Keratinocyte (primary cell): ENCODE measurements at regions not wholly inside any gene's neighbourhood (a gene's known extent, or its start where the extent isn't known, plus 50 kb on each side); places are given as distances from the start of the nearest gene placed in this dataset.
"Not testable (repeated sequence)": the region's sequence is repeated elsewhere in the genome, so short reads cannot be mapped to it uniquely, and the experiment has no call there.

Source experiments
- DNase-seq: peaks from one replicate; pipeline ENCODE4 v3.0.0-alpha.2; 2011; ENCODE audit warnings: low read depth, missing footprints, low spot score
- FAIRE-seq: peaks from 2 replicates; lab custom pipeline; 2011; peaks lifted over from hg19 to GRCh38; lab: Jason Lieb, UNC
- H2AFZ ChIP-seq: 2 replicates; pipeline ENCODE4 v1.6.0; 2012; ENCODE audit warnings: low read length, control low read depth, inconsistent platforms; ENCODE audit not compliant: control insufficient read depth
- H3K27ac ChIP-seq: 2 replicates; pipeline ENCODE4 v1.5.1; 2011; ENCODE audit warnings: low read length; ENCODE audit not compliant: control insufficient read depth, insufficient read depth
- H3K27me3 ChIP-seq: 3 replicates; pipeline ENCODE4 v1.6.0; 2011; ENCODE audit warnings: low read length; ENCODE audit not compliant: control insufficient read depth, insufficient read depth; ENCODE audit errors: extremely low read depth
- H3K36me3 ChIP-seq, 2 experiments: 2 replicates in 1 of 2; 3 replicates in 1 of 2; pipeline ENCODE4 v1.5.1; 2011; ENCODE audit warnings: low read length in 2 of 2, mild to moderate bottlenecking in 1 of 2; ENCODE audit not compliant: control insufficient read depth in 2 of 2, insufficient read depth in 2 of 2; ENCODE audit errors: extremely low read depth in 1 of 2
- H3K4me1 ChIP-seq: 3 replicates; pipeline ENCODE4 v1.5.1; 2011; ENCODE audit warnings: low read length; ENCODE audit not compliant: control insufficient read depth, insufficient read depth; ENCODE audit errors: extremely low read depth
- H3K4me2 ChIP-seq: 3 replicates; pipeline ENCODE4 v1.6.0; 2011; ENCODE audit warnings: low read depth, low read length; ENCODE audit not compliant: control insufficient read depth, insufficient read depth; ENCODE audit errors: extremely low read depth
- H3K4me3 ChIP-seq, 3 experiments: fragments of 200-600 bp in 1 of 3; sonication (generic) in 1 of 3; 2 replicates in 2 of 3; 3 replicates in 1 of 3; pipeline ENCODE4 v1.5.1; 2011 to 2016; ENCODE audit warnings: low read length in 3 of 3, mild to moderate bottlenecking in 3 of 3, control low read depth in 2 of 3, inconsistent platforms in 1 of 3, low read depth in 1 of 3, mixed read lengths in 1 of 3, mixed run types in 1 of 3, moderate library complexity in 1 of 3; ENCODE audit not compliant: control insufficient read depth in 2 of 3, insufficient read depth in 2 of 3; ENCODE audit errors: extremely low read depth in 1 of 3
- H3K79me2 ChIP-seq: 2 replicates; pipeline ENCODE4 v1.6.0; 2012; ENCODE audit warnings: low read length; ENCODE audit not compliant: control insufficient read depth, insufficient read depth
- H3K9ac ChIP-seq: 3 replicates; pipeline ENCODE4 v1.6.0; 2011; ENCODE audit warnings: low read length; ENCODE audit not compliant: control insufficient read depth, insufficient read depth; ENCODE audit errors: extremely low read depth
- H3K9me1 ChIP-seq: 3 replicates; pipeline ENCODE4 v1.6.0; 2011; ENCODE audit warnings: low read length; ENCODE audit not compliant: control insufficient read depth, insufficient read depth; ENCODE audit errors: extremely low read depth
- H3K9me3 ChIP-seq: 2 replicates; pipeline ENCODE4 v1.5.1; 2012; ENCODE audit warnings: low read depth, low read length; ENCODE audit not compliant: control insufficient read depth
- H4K20me1 ChIP-seq: 3 replicates; pipeline ENCODE4 v1.6.0; 2011; ENCODE audit warnings: low read length; ENCODE audit not compliant: control insufficient read depth, insufficient read depth; ENCODE audit errors: extremely low read depth
- CTCF ChIP-seq, 3 experiments: IDR thresholded peaks in 1 of 3; conservative IDR thresholded peaks in 1 of 3; optimal IDR thresholded peaks in 1 of 3; 2 replicates in 2 of 3; 3 replicates in 1 of 3; pipeline versions ENCODE3 to v1.5.1; 2011; ENCODE audit warnings: low read length in 3 of 3, mild to moderate bottlenecking in 3 of 3, moderate library complexity in 2 of 3, control low read depth in 1 of 3, inconsistent platforms in 1 of 3; ENCODE audit not compliant: insufficient read depth in 2 of 3; ENCODE audit errors: extremely low read depth in 1 of 3
- EZH2 ChIP-seq: IDR thresholded peaks from one replicate; pipeline ENCODE4 v1.6.1; 2012; ENCODE audit warnings: inconsistent platforms, mild to moderate bottlenecking, low read length, moderate library complexity
- dilution Hi-C: fragments of 300-500 bp; cut with MboI; formaldehyde crosslinking; loops from one replicate; pipeline ENCODE4 v1.7.0; 2020; ENCODE audit warnings: low sequenced_read_pairs; ENCODE audit not compliant: extremely low pct_ligation_motif_present

DNA sequence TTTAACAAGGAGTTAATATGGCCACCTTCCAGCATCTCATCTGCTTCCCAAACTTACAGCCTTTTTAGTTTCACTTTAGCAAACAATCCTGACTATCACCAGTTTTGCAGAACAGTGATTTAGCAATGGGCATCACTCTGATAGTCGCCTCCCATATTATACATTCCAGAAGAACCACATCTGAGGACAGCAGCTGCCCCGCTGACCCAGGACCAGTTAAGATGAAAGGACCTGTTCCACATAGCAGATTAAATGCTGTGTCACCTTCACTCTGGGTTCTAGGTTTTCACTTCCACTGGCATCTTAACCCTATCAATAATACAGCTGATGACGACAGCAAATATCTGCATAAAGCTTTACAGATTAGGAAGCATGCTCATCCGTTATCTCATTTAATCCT is 99.8 kb downstream of the TRIM69 start:
- no peak for DNase-seq

DNA sequence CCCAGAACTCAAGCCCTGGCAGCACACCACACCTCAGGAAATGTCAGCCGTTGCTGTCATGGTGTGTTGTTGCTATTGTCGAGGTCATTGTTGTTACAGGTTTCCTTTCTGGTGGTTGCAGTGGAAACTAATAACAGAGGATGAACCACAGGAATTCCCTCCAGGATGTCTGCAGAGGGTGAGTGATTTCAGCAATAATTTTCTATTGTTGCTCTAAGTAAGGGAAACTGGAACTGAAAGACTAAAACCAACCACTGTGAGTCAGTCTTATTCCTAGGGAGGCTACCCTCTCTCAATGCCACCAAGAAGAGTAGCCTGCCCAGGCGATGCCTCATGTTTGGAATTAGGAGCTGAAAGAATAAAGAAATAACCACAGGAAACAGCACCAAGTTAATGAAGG is 102.6 kb downstream of the TRIM69 start:
- H3K4me2 ChIP-seq: peak overlapping the region; percentile 37
- DNase-seq (peak; percentile 28), FAIRE-seq (peak; percentile 98)
- H3K4me1 ChIP-seq, H3K79me2 ChIP-seq, H4K20me1 ChIP-seq, H3K36me3 ChIP-seq, dilution Hi-C loops, H3K27ac ChIP-seq, H3K4me3 ChIP-seq, H3K9me3 ChIP-seq, H3K27me3 ChIP-seq, H2AFZ ChIP-seq, H3K9me1 ChIP-seq, H3K9ac ChIP-seq: not testable (repeated sequence)

More for the DNA sequence above, 99.8 kb downstream of the TRIM69 start:
- no peak overlapping the region for H3K4me3 ChIP-seq
- H3K27me3 ChIP-seq: no peaks in the 10 kb centered on the region
- TF ChIP-seq CTCF (optimal IDR thresholded peaks at IDR 0.05 in 1 of 3, IDR thresholded peaks at IDR 0.05 in 1 of 3, conservative IDR thresholded peaks at IDR 0.05 in 1 of 3; ENCODE audit: extremely low read depth in 1 of 3, insufficient read depth in 2 of 3, low read length in 3 of 3): no peak
- no peak for TF ChIP-seq EZH2
- no peak overlapping the region for H3K4me2 ChIP-seq
- no peaks in the 10 kb centered on the region for H3K9me3 ChIP-seq
- peaks cover 5% of the 10 kb centered on the region for H3K4me1 ChIP-seq
- no peaks in the 10 kb centered on the region for H4K20me1 ChIP-seq
- H3K36me3 ChIP-seq: no peaks in the 10 kb centered on the region
- FAIRE-seq: no peak
- no peaks in the 10 kb centered on the region for H3K79me2 ChIP-seq
- H3K27ac ChIP-seq: no peak overlapping the region
- H2AFZ ChIP-seq: no peak overlapping the region
- H3K9ac ChIP-seq: no peak overlapping the region
- no peaks in the 10 kb centered on the region for H3K9me1 ChIP-seq
- dilution Hi-C loops: no loop called here

- H3K4me2 ChIP-seq, H2AFZ ChIP-seq, H3K79me2 ChIP-seq, H3K4me1 ChIP-seq, H3K36me3 ChIP-seq, DNase-seq, H3K9me3 ChIP-seq, H3K4me3 ChIP-seq, FAIRE-seq, H3K27ac ChIP-seq, H3K9ac ChIP-seq, H4K20me1 ChIP-seq, H3K27me3 ChIP-seq, H3K9me1 ChIP-seq, dilution Hi-C loops: not testable (repeated sequence)
Measured at GRCh38 chr15:44841762-44842161, 105.4 kb downstream of the TRIM69 start.

GRCh38 chr15:44842883-44843282 is 106.6 kb downstream of the TRIM69 start:
- peak; percentile 83 for FAIRE-seq
- dilution Hi-C loops, H3K27me3 ChIP-seq: not testable (repeated sequence)

More at GRCh38 chr15:44842883-44843282, 106.6 kb downstream of the TRIM69 start:
- not testable (repeated sequence) for H2AFZ ChIP-seq, H3K4me1 ChIP-seq, H3K9ac ChIP-seq, H3K9me3 ChIP-seq, H3K27ac ChIP-seq, DNase-seq, H4K20me1 ChIP-seq, H3K9me1 ChIP-seq, H3K4me2 ChIP-seq, H3K79me2 ChIP-seq, H3K4me3 ChIP-seq, H3K36me3 ChIP-seq
